GM13977 (cell line): ENCODE measurements at regions not wholly inside any gene's neighbourhood (a gene's known extent, or its start where the extent isn't known, plus 50 kb on each side); places are given as distances from the start of the nearest gene placed in this dataset.

Experiments used
- DNase-seq: peaks from one replicate; pipeline ENCODE4 v3.0.0; 2012; ENCODE audit warnings: low spot score
- in situ Hi-C: fragments of 300-500 bp; cut with MboI; formaldehyde crosslinking; loops from one replicate; pipeline ENCODE4 v1.12.0; 2022; ENCODE audit warnings: low sequenced_read_pairs, low pct_unique_long_range_greater_than_20kb, mixed read lengths, inconsistent platforms; ENCODE audit not compliant: unreplicated experiment
- TF ChIP-seq, protein P1 (sequence below): IDR thresholded peaks from 2 replicates; pipeline ENCODE4 v1.5.1; 2012; ENCODE audit warnings: mild to moderate bottlenecking, control low read depth; ENCODE audit not compliant: insufficient read depth; ENCODE audit errors: extremely low read depth, missing control alignments

DNA sequence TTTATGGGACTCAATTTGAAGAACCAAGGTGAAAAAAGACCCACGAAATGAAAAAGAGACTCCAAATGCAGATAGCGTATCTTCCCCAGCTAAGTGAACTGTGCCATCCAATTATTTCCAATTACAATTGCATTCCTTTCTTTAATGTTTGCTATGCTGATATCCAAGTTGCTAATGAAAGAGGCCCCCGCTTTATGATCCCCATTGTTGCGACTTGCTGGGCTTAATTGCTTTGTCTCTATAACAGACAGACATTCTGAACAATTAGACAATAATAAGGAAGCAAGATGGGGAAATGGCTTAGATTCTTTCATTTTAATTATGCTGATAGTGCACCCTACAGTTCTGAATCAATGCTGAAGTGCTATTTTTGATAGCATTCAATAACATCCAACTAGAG is 354.3 kb downstream of the KIF4B start:
- DNase-seq, result no peak
- in situ Hi-C loops, result no loop called here
- TF ChIP-seq, protein P1, sequence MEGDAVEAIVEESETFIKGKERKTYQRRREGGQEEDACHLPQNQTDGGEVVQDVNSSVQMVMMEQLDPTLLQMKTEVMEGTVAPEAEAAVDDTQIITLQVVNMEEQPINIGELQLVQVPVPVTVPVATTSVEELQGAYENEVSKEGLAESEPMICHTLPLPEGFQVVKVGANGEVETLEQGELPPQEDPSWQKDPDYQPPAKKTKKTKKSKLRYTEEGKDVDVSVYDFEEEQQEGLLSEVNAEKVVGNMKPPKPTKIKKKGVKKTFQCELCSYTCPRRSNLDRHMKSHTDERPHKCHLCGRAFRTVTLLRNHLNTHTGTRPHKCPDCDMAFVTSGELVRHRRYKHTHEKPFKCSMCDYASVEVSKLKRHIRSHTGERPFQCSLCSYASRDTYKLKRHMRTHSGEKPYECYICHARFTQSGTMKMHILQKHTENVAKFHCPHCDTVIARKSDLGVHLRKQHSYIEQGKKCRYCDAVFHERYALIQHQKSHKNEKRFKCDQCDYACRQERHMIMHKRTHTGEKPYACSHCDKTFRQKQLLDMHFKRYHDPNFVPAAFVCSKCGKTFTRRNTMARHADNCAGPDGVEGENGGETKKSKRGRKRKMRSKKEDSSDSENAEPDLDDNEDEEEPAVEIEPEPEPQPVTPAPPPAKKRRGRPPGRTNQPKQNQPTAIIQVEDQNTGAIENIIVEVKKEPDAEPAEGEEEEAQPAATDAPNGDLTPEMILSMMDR, result no peak

DNA sequence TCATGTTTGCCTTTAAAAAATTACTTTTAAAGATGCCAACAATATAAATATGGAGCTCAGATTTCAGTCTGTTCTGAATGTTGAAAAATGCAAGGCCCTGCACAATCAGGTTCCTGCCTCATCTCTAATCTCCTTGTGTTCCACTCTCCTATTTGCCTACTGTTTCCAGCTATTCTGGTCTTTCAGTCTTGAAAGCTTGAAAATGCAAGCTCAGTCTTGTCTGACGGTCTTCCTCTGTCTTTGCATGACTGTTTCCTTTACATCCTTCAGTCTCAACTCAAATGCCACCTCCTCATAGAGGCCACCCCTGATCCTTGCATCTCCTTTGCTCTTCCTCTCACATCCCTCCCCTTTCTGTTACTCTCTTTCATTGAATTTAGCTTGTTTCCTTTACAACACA is 354.9 kb downstream of the KIF4B start:
- no peak for DNase-seq
- TF ChIP-seq, protein P1, result no peak
- in situ Hi-C loops, result no loop called here

DNA sequence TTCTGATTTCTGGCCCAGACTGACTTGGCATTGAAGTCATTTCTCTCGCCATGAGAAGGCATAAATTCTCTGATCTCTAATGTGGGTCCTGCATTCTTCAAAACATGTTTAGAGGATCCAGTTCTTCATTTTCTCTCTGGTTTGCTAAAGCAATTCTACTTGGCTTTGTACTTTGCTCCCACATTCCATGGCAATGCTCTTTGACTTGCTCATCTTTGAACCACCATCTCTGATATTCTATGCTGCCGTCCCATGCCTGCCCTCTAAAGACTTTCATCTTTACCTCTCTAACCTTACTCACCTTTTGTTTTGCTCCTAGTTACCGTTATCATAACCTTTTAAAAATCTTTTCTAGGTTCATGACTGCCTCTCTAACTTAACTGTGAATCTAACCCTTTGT is 366.9 kb downstream of the KIF4B start:
- in situ Hi-C loops, result no loop called here
- TF ChIP-seq, protein P1, result no peak
- no peak for DNase-seq

DNA sequence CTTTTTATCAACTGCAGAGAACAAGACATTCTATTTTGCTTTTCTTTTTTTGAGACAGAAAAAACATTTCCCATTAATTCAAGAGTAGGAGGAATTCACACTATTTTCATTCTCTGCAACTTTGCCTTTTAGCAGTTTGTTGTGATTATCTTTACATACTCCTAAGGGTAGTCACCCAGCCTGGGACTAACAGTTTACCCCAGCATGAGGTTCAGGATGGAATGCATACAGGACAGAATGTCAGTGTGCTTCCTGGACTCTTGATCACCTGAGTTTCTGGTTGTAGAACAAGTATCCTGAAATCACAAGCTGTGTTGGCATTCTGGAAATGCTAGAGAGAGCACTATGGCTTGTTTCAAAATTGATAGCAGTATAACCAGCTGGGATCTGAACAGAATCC is 368.1 kb downstream of the KIF4B start:
- TF ChIP-seq, protein P1, result no peak
- in situ Hi-C loops, result no loop called here
- DNase-seq, result no peak

DNA sequence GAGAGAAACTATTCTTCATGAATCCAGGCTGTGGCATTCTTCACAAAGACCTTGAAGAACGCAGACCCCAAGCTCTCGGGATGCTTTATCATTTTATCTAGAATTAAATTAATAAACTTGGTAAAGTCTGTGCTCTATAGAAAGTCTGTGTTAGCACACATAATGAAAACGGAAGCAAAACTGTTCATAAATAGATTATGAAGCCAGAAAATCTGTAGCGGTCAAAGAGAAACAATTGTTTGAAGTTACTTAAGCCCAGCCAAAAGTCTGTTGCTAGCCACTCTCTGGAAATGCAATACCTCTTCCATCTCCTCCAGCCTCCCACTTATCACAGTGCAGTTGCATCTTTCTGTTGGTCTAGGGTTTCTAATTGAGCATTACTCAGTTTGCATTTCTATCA is 375.9 kb downstream of the KIF4B start:
- in situ Hi-C loops, result no loop called here
- no peak for DNase-seq
- TF ChIP-seq, protein P1, result no peak

DNA sequence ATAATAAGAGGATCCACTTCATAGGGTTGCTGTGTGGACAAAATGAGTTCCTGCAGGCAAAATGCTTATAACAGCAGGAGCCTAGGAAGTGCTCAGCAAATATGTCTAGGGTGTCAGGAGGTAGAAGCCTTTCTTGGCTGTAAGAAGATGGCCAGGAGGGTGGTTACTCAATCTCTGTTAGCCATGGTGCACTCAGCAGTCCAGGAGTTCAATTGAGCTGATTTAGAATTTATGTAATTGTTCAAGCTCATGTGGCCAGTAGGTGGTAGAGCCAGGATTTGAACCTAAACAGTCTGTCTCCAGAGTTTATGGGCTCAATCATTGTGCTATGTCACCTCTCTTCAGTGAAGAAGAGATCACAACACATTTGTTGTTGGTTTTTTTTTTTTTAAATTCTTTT is 381.2 kb downstream of the KIF4B start:
- no peak for DNase-seq
- TF ChIP-seq, protein P1, result no peak
- in situ Hi-C loops, result no loop called here
